ENCODE measurements at regions not wholly inside any gene's neighbourhood (a gene's known extent, or its start where the extent isn't known, plus 50 kb on each side); places are given as distances from the start of the nearest gene placed in this dataset.

DNA sequence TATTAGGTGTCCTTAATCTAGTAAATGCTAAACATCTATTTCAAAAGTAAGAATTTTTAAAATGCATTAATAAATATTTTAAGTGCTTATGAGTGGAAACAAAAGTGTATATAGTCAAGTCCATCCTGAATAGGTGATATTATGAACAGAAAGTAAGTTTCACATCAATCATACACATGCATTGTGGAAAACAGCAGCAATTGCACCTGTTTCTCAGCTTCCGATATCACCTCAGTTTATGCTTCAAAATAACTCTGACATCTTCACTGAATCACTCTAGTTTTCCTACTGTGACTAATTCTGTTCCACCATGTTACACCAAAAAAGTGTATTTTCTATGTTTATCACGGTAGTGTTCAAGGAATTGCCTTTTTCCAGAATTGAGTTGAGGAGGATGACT, 172.6 kb upstream of the MANEA start:
- H3K9me3 ChIP-seq (ENCODE audit: control insufficient read depth, low read length) = no peaks in the 10 kb centered on the region
- H3K27ac ChIP-seq (ENCODE audit: low read depth, low read length) = no peak overlapping the region
- peaks cover 4% of the 10 kb centered on the region for H3K36me3 Mint-ChIP-seq (ENCODE audit: low read depth)
- H3K4me3 ChIP-seq (ENCODE audit: low read length) = no peak overlapping the region
- no peak overlapping the region for H3K9ac ChIP-seq (ENCODE audit: extremely low read depth, low read length, poor library complexity, severe bottlenecking)
- no peak overlapping the region for H3K4me3 Mint-ChIP-seq
- no peaks in the 10 kb centered on the region for H3K4me1 ChIP-seq (ENCODE audit: control insufficient read depth, insufficient read depth, low read length)
- TF ChIP-seq, protein P1, sequence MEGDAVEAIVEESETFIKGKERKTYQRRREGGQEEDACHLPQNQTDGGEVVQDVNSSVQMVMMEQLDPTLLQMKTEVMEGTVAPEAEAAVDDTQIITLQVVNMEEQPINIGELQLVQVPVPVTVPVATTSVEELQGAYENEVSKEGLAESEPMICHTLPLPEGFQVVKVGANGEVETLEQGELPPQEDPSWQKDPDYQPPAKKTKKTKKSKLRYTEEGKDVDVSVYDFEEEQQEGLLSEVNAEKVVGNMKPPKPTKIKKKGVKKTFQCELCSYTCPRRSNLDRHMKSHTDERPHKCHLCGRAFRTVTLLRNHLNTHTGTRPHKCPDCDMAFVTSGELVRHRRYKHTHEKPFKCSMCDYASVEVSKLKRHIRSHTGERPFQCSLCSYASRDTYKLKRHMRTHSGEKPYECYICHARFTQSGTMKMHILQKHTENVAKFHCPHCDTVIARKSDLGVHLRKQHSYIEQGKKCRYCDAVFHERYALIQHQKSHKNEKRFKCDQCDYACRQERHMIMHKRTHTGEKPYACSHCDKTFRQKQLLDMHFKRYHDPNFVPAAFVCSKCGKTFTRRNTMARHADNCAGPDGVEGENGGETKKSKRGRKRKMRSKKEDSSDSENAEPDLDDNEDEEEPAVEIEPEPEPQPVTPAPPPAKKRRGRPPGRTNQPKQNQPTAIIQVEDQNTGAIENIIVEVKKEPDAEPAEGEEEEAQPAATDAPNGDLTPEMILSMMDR (conservative IDR thresholded peaks at IDR 0.05) = no peak
- H3K27me3 ChIP-seq (ENCODE audit: control insufficient read depth, insufficient read depth, low read length, poor library complexity, severe bottlenecking) = no peaks in the 10 kb centered on the region
- no peaks in the 10 kb centered on the region for H3K9me3 Mint-ChIP-seq
- no peaks in the 10 kb centered on the region for H3K27me3 Mint-ChIP-seq (ENCODE audit: insufficient read depth)
- no peak overlapping the region for H3K27ac Mint-ChIP-seq
- no peak for DNase-seq
- H3K4me1 Mint-ChIP-seq = no peaks in the 10 kb centered on the region
- H3K36me3 ChIP-seq (ENCODE audit: control insufficient read depth, insufficient read depth, low read length) = no peaks in the 10 kb centered on the region
- 95 to 97% methylated on average over 2 of the region's 2 CpGs for whole genome bisulfite sequencing, 2 experiments (ENCODE audit: insufficient coverage in 1 of 2, insufficient read length in 1 of 2)

DNA sequence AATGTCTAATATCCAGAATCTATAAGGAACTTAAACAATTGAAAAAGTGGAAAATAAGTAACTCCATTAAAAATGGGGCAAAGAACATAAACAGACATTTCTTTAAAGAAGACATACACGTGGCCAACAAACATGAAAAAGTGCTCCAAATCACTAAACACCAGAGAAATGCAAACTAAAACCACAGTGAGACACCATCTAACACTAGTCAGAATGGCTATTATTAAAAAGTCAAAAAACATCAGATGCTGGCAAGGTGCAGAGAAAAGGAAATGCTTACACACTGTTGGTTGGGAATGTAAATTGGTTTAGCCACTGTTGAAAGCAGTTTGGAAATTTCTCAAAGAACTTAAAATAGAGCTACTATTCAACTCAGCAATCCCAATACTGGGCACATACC, 169.2 kb upstream of the MANEA start:
- TF ChIP-seq, protein P1 (conservative IDR thresholded peaks at IDR 0.05) = no peak
- H3K27me3 Mint-ChIP-seq (ENCODE audit: insufficient read depth) = no peaks in the 10 kb centered on the region
- peaks cover 2% of the 10 kb centered on the region for H3K9me3 Mint-ChIP-seq
- no peak overlapping the region for H3K27ac ChIP-seq (ENCODE audit: low read depth, low read length)
- no peak overlapping the region for H3K27ac Mint-ChIP-seq
- H3K4me1 ChIP-seq (ENCODE audit: control insufficient read depth, insufficient read depth, low read length) = no peaks in the 10 kb centered on the region
- H3K4me3 Mint-ChIP-seq = no peak overlapping the region
- no peaks in the 10 kb centered on the region for H3K4me1 Mint-ChIP-seq
- H3K4me3 ChIP-seq (ENCODE audit: low read length) = no peak overlapping the region
- 87% methylated on average over 1 of the region's 1 CpG; no CpG with 5 or more reads in 1 of the 2 experiments for WGBS, 2 experiments (ENCODE audit: insufficient coverage in 1 of 2, insufficient read length in 1 of 2)
- peaks cover 4% of the 10 kb centered on the region for H3K9me3 ChIP-seq (ENCODE audit: control insufficient read depth, low read length)
- H3K36me3 Mint-ChIP-seq (ENCODE audit: low read depth) = no peaks in the 10 kb centered on the region
- no peak overlapping the region for H3K9ac ChIP-seq (ENCODE audit: extremely low read depth, low read length, poor library complexity, severe bottlenecking)
- DNase-seq = no peak
- peaks cover 8% of the 10 kb centered on the region for H3K36me3 ChIP-seq (ENCODE audit: control insufficient read depth, insufficient read depth, low read length)
- no peaks in the 10 kb centered on the region for H3K27me3 ChIP-seq (ENCODE audit: control insufficient read depth, insufficient read depth, low read length, poor library complexity, severe bottlenecking)

DNA sequence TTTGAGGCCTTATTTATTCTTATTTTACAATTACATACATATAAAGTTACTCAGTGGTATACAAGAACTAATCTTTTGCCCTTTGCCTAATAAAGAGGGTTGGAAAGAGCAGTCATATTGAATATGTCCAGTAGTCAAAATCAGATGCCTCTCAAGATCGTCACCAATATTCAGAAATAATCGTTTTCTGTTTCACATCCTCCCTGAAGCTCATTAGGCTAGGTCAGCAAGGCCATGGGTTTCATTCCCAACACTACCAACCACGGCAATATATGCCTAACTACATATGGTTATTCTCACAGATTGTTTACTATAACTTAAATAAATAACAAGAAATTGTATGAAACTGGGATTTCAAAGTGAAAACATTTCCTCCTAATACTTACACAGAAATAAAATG, 167.2 kb upstream of the MANEA start:
- no peak overlapping the region for H3K4me3 Mint-ChIP-seq
- no peak for DNase-seq
- peaks cover 4% of the 10 kb centered on the region for H3K36me3 Mint-ChIP-seq (ENCODE audit: low read depth)
- peaks cover 5% of the 10 kb centered on the region for H3K4me1 Mint-ChIP-seq
- H3K9me3 ChIP-seq (ENCODE audit: control insufficient read depth, low read length) = peaks cover 4% of the 10 kb centered on the region
- H3K9me3 Mint-ChIP-seq = peaks cover 2% of the 10 kb centered on the region
- H3K27me3 ChIP-seq (ENCODE audit: control insufficient read depth, insufficient read depth, low read length, poor library complexity, severe bottlenecking) = no peaks in the 10 kb centered on the region
- no peaks in the 10 kb centered on the region for H3K4me1 ChIP-seq (ENCODE audit: control insufficient read depth, insufficient read depth, low read length)
- no peaks in the 10 kb centered on the region for H3K27me3 Mint-ChIP-seq (ENCODE audit: insufficient read depth)
- TF ChIP-seq, protein P1 (conservative IDR thresholded peaks at IDR 0.05) = no peak
- peaks cover 8% of the 10 kb centered on the region for H3K36me3 ChIP-seq (ENCODE audit: control insufficient read depth, insufficient read depth, low read length)
- no peak overlapping the region for H3K27ac ChIP-seq (ENCODE audit: low read depth, low read length)
- 92 to 100% methylated on average over 2 to 3 of the region's 3 CpGs for WGBS, 2 experiments (ENCODE audit: insufficient coverage in 1 of 2, insufficient read length in 1 of 2)
- H3K9ac ChIP-seq (ENCODE audit: extremely low read depth, low read length, poor library complexity, severe bottlenecking) = no peak overlapping the region
- no peak overlapping the region for H3K27ac Mint-ChIP-seq
- H3K4me3 ChIP-seq (ENCODE audit: low read length) = no peak overlapping the region
